Ishikawa (cell line): ENCODE measurements at regions not wholly inside any gene's neighbourhood (a gene's known extent, or its start where the extent isn't known, plus 50 kb on each side); places are given as distances from the start of the nearest gene placed in this dataset.

Source experiments
- CREB1 ChIP-seq: IDR thresholded peaks from 2 replicates; pipeline ENCODE4 v1.6.1; 2012; ENCODE audit warnings: low read depth
- FOXM1 ChIP-seq: IDR thresholded peaks from 2 replicates; pipeline ENCODE4 v1.6.1; 2012; ENCODE audit warnings: low read depth, borderline replicate concordance
- MAX ChIP-seq: IDR thresholded peaks from 2 replicates; pipeline ENCODE4 v1.6.1; 2012
- NFIC ChIP-seq: IDR thresholded peaks from 2 replicates; pipeline ENCODE4 v1.6.1; 2012
- RAD21 ChIP-seq: IDR thresholded peaks from 2 replicates; pipeline ENCODE4 v1.6.1; 2012; ENCODE audit warnings: low read depth
- TAF1 ChIP-seq: IDR thresholded peaks from 2 replicates; pipeline ENCODE4 v1.6.1; 2012; ENCODE audit warnings: low read depth, mild to moderate bottlenecking
- YY1 ChIP-seq: IDR thresholded peaks from 2 replicates; pipeline ENCODE4 v1.6.1; 2012; ENCODE audit warnings: low read depth

- TF ChIP-seq FOXM1 (no peak), CREB1 (no peak), MAX (no peak), NFIC (no peak), TAF1 (no peak), RAD21 (no peak), YY1 (no peak)
Measured at GRCh38 chr3:67854663-67855062, 200.3 kb upstream of the SUCLG2 start.
